ENCODE measurements at regions not wholly inside any gene's neighbourhood (a gene's known extent, or its start where the extent isn't known, plus 50 kb on each side); places are given as distances from the start of the nearest gene placed in this dataset.

DNA sequence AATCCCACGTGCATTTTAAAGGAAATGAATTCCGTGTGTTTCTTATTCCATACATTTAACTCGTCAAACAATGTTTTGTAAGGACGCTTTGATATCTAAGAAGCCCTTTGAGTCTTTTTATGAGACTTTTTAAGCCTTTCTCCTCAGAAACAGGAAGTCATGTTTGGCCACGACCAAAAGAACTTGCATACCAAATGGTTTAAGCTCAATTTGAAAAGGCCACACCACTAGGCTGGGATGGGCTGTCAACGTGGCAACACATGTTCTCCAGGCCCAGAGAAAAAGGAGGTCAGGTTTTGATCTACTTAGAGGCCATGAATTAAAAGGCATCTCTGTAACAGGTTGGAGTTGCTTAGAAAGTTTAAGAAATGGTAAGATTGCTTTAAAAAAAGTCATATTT lies 441.8 kb downstream of the CMPK2 start:
- Histone ChIP-seq H3K4me1 (no peaks in the 10 kb centered on the region), H3K9me3 (peaks cover 0 to 8% (median 0%) of the 10 kb centered on the region in 8 donors), H3K36me3 (no peaks in the 10 kb centered on the region), H3K27me3 (replicated peaks in 1 of 7) (no peaks in the 10 kb centered on the region), H3K4me3 (no peak overlapping the region), H3K27ac (no peak overlapping the region)
- WGBS, 5 donors, result 58 to 68% (median 59%) methylated on average over 6 of the region's 6 CpGs
- TF ChIP-seq POLR2AphosphoS5 (IDR thresholded peaks at IDR 0.05), result no peak
- TF ChIP-seq, protein P1, sequence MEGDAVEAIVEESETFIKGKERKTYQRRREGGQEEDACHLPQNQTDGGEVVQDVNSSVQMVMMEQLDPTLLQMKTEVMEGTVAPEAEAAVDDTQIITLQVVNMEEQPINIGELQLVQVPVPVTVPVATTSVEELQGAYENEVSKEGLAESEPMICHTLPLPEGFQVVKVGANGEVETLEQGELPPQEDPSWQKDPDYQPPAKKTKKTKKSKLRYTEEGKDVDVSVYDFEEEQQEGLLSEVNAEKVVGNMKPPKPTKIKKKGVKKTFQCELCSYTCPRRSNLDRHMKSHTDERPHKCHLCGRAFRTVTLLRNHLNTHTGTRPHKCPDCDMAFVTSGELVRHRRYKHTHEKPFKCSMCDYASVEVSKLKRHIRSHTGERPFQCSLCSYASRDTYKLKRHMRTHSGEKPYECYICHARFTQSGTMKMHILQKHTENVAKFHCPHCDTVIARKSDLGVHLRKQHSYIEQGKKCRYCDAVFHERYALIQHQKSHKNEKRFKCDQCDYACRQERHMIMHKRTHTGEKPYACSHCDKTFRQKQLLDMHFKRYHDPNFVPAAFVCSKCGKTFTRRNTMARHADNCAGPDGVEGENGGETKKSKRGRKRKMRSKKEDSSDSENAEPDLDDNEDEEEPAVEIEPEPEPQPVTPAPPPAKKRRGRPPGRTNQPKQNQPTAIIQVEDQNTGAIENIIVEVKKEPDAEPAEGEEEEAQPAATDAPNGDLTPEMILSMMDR (IDR thresholded peaks at IDR 0.05 in 8 of 11, conservative IDR thresholded peaks at IDR 0.05 in 3 of 11), result no peak
- TF ChIP-seq POLR2A (IDR thresholded peaks at IDR 0.05), result no peak
- DNase-seq, result no peak
- intact Hi-C loops (cut with DNase I; ENCODE audit: low total_unique reads), result no loop called here

DNA sequence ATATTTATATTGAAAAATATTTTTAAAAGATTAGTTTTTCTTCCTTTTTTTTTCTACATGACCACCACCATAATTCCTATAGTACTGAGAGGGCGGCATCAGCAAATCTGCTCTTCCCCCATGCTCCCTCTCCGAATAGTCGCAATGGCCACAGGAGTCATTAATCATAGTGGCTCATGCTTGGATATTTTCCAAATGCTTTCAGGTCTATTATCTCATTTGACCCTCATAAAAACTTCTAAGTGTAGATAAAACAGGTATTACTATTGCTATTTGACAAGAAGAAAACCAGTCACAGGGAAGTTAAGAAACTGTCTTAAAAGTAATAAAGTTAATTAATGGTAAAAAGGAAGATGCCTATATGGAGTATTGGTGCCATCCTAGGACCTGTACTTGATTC lies 440.7 kb downstream of the CMPK2 start:
- TF ChIP-seq, protein P1 (IDR thresholded peaks at IDR 0.05 in 8 of 11, conservative IDR thresholded peaks at IDR 0.05 in 3 of 11), result no peak
- TF ChIP-seq POLR2AphosphoS5 (IDR thresholded peaks at IDR 0.05), result no peak
- TF ChIP-seq POLR2A (IDR thresholded peaks at IDR 0.05), result no peak
- Histone ChIP-seq H3K36me3 (no peaks in the 10 kb centered on the region), H3K9me3 (peaks cover 0 to 8% (median 0%) of the 10 kb centered on the region in 8 donors), H3K27ac (no peak overlapping the region), H3K27me3 (replicated peaks in 1 of 7) (no peaks in the 10 kb centered on the region), H3K4me3 (no peak overlapping the region), H3K4me1 (no peaks in the 10 kb centered on the region)
- intact Hi-C loops (cut with DNase I; ENCODE audit: low total_unique reads), result no loop called here
- DNase-seq, result no peak
- 71 to 89% (median 88%) methylated on average over 3 of the region's 3 CpGs for WGBS, 5 donors

DNA sequence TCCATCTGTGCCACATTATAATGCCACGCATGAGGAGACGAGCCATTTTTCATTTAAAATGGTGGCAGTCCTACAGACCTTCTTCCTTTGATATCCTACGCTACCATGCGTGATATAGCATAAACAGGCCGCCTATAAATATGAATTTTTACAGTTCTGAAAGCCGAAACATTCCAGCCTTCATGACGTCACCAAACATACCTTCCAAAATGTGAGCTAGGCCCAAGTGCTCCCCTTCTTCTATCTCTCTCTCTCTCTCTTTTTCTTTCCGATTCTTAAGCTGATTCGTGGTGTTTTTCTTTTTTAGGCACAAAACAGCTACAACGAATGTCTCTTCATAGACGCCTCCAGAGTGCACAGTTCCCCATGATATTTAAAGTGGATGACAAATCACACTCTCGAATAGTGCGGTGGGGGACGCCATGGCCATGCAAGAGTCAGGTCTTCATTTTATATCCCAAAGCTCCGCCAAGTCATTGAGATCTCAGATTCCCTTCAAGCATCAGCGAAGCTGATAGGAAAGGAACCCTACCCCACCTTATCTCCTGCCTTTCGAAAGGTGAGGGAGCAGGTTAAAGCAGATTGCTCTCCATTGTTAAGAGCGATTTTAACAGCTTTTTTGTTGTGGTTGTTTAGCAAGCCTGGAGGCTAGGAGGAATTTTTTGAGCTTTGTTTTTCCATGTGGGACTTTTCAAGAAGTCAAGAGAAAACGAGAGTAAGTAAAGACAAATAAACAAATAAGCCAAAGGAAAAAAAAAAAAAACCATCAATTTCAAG lies 436.3 kb downstream of the CMPK2 start:
- intact Hi-C loops (cut with DNase I; ENCODE audit: low total_unique reads), result no loop called here
- 81 to 89% (median 85%) methylated on average over 19 of the region's 19 CpGs for WGBS, 5 donors
- H3K27ac ChIP-seq, result no peak overlapping the region

DNA sequence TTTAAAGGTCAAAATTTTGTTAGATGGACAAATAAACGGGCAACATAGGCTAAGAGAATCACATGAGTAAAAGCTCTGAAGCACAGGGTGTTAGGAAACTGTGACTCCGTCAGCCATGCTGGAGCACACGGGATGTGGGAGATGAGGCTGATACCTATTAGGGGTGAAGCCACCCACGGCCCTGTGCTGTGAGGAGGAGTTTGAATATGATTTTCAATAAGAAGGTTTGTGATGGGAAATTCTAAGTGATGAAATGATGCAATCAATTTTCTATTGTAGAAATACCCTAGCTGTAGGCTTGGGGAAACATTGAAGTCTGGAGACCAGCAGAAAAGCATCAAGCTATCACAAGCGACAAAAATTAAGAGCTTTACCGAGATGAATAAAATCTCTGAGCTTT lies 431.3 kb downstream of the CMPK2 start:
- DNase-seq, result no peak
- H3K36me3 ChIP-seq, result no peaks in the 10 kb centered on the region
- H3K27me3 ChIP-seq (replicated peaks in 1 of 7), result no peaks in the 10 kb centered on the region
- H3K4me1 ChIP-seq, result no peaks in the 10 kb centered on the region
- TF ChIP-seq POLR2AphosphoS5 (IDR thresholded peaks at IDR 0.05) (no peak), POLR2A (IDR thresholded peaks at IDR 0.05) (no peak)
- TF ChIP-seq, protein P1 (IDR thresholded peaks at IDR 0.05 in 8 of 11, conservative IDR thresholded peaks at IDR 0.05 in 3 of 11), result no peak
- intact Hi-C loops (cut with DNase I; ENCODE audit: low total_unique reads), result no loop called here
- 79 to 90% (median 86%) methylated on average over 6 of the region's 6 CpGs for WGBS, 5 donors
- no peak overlapping the region for H3K27ac ChIP-seq
- H3K4me3 ChIP-seq, result no peak overlapping the region
- peaks cover 0 to 2% (median 0%) of the 10 kb centered on the region in 8 donors for H3K9me3 ChIP-seq

More for the DNA sequence above, 436.3 kb downstream of the CMPK2 start:
- Histone ChIP-seq H3K36me3 (no peaks in the 10 kb centered on the region), H3K4me1 (no peaks in the 10 kb centered on the region), H3K4me3 (no peak overlapping the region), H3K9me3 (peaks cover 0 to 8% (median 0%) of the 10 kb centered on the region in 8 donors), H3K27me3 (replicated peaks in 1 of 7) (no peaks in the 10 kb centered on the region)
- TF ChIP-seq, protein P1 (IDR thresholded peaks at IDR 0.05 in 8 of 11, conservative IDR thresholded peaks at IDR 0.05 in 3 of 11), result no peak
- TF ChIP-seq POLR2AphosphoS5 (IDR thresholded peaks at IDR 0.05) (no peak), POLR2A (IDR thresholded peaks at IDR 0.05) (no peak)
- DNase-seq, result no peak

All from spleen (tissue), 11 donors.